GM12878 (cell line): ENCODE measurements at regions not wholly inside any gene's neighbourhood (a gene's known extent, or its start where the extent isn't known, plus 50 kb on each side); places are given as distances from the start of the nearest gene placed in this dataset.

ENCODE experiments used
- ATAC-seq: fragments of 200-7000 bp; cut with Tn5 transposase; 3 replicates; pipeline ENCODE4 v1.9.1; 2020; ENCODE audit warnings: mild to moderate bottlenecking, moderate library complexity
- BruUV-seq: library from RNA; stranded (reverse); fragments of 400-500 nt; replicated peaks from 2 replicates; lab custom pipeline; 2021; lab: Mats Ljungman, UMichigan
- CTCF ChIA-PET: fragments of 300-600 bp; sonication (Branson Sonifier 250); formaldehyde crosslinking; extraction: SDS; loops from one replicate; lab custom pipeline; 2021; ENCODE audit warnings: inconsistent platforms; lab: Yijun Ruan, JAX
- POLR2A ChIA-PET: fragments of 350-600 bp; formaldehyde crosslinking; extraction: SDS; loops from one replicate; lab custom pipeline; 2021; ENCODE audit warnings: inconsistent platforms; lab: Charles Lee
- RAD21 ChIA-PET: fragments of 300-600 bp; sonication (Branson Sonifier 250); formaldehyde crosslinking; loops from one replicate; lab custom pipeline; 2023; ENCODE audit warnings: antibody characterized with exemption; ENCODE audit not compliant: unreplicated experiment; lab: Charles Lee
- SMC1A ChIA-PET: fragments of 300-600 bp; sonication (Branson Sonifier 250); formaldehyde crosslinking; loops from one replicate; lab custom pipeline; 2023; ENCODE audit not compliant: unreplicated experiment, uncharacterized antibody; lab: Charles Lee
- DNase-seq: peaks from one replicate; pipeline ENCODE4 v3.0.0-alpha.2; 2011; ENCODE audit warnings: low read depth, low spot score
- FAIRE-seq: peaks from 3 replicates; lab custom pipeline; 2011; peaks lifted over from hg19 to GRCh38; lab: Jason Lieb, UNC
- H2AFZ ChIP-seq: 2 replicates; pipeline ENCODE4 v1.6.0; 2011; ENCODE audit warnings: low read depth, low read length, control low read depth; ENCODE audit not compliant: control insufficient read depth
- H3K27ac ChIP-seq: 2 replicates; pipeline ENCODE4 v1.5.1; 2011; ENCODE audit warnings: control low read depth; ENCODE audit not compliant: control insufficient read depth, insufficient read depth
- H3K27me3 ChIP-seq, 2 experiments: replicated peaks in 1 of 2; 2 replicates each; pipeline versions ENCODE4 v1.6.0 to v1.6.1; 2011; ENCODE audit warnings: low read length in 1 of 2; ENCODE audit not compliant: control insufficient read depth in 2 of 2, insufficient read depth in 2 of 2
- H3K36me3 ChIP-seq, 2 experiments: 2 replicates each; pipeline ENCODE4 v1.5.1; 2011; ENCODE audit warnings: low read length in 1 of 2; ENCODE audit not compliant: control insufficient read depth in 2 of 2, insufficient read depth in 2 of 2
- H3K4me1 ChIP-seq: 2 replicates; pipeline ENCODE4 v1.6.1; 2011; ENCODE audit warnings: mild to moderate bottlenecking, low read length, moderate library complexity, mixed read lengths; ENCODE audit not compliant: control insufficient read depth, insufficient read depth
- H3K4me2 ChIP-seq: 2 replicates; pipeline ENCODE4 v1.6.0; 2011; ENCODE audit warnings: control low read depth; ENCODE audit not compliant: control insufficient read depth, insufficient read depth
- H3K4me3 ChIP-seq: fragments of 200-600 bp; sonication (generic); 2 replicates; pipeline ENCODE4 v1.5.1; 2016
- H3K79me2 ChIP-seq: 2 replicates; pipeline ENCODE4 v1.6.0; 2011; ENCODE audit warnings: low read length; ENCODE audit not compliant: control insufficient read depth, insufficient read depth
- H3K9ac ChIP-seq: 2 replicates; pipeline ENCODE4 v1.8.0; 2011; ENCODE audit warnings: low read length, control low read depth, mixed read lengths; ENCODE audit not compliant: control insufficient read depth, insufficient read depth
- H3K9me3 ChIP-seq: replicated peaks from 3 replicates; pipeline ENCODE4 v1.5.1; 2011; ENCODE audit warnings: mild to moderate bottlenecking, low read length; ENCODE audit not compliant: control insufficient read depth, insufficient read depth
- H4K20me1 ChIP-seq: 2 replicates; pipeline ENCODE4 v1.6.0; 2011; ENCODE audit not compliant: control insufficient read depth, insufficient read depth
- CHD1 ChIP-seq: IDR thresholded peaks from 2 replicates; pipeline ENCODE4 v1.6.1; 2012; ENCODE audit warnings: low read depth, low read length, improper control_type of control experiment
- E4F1 ChIP-seq: fragments of 450-650 bp; IDR thresholded peaks from 2 replicates; pipeline ENCODE4 v1.6.1; 2018; ENCODE audit warnings: borderline replicate concordance, mild to moderate bottlenecking; ENCODE audit not compliant: partially characterized antibody
- IRF4 ChIP-seq: IDR thresholded peaks from 2 replicates; pipeline ENCODE4 v1.6.1; 2011; ENCODE audit warnings: low read depth, low read length
- KLF5 ChIP-seq: fragments of 450-650 bp; IDR thresholded peaks from 2 replicates; pipeline ENCODE4 v1.6.1; 2014; ENCODE audit warnings: mild to moderate bottlenecking; ENCODE audit not compliant: partially characterized antibody
- MLLT1 ChIP-seq: fragments of 450-650 bp; IDR thresholded peaks from 2 replicates; pipeline ENCODE4 v1.6.1; 2016; ENCODE audit warnings: mild to moderate bottlenecking
- NFXL1 ChIP-seq: fragments of 450-650 bp; IDR thresholded peaks from 2 replicates; pipeline ENCODE4 v1.6.1; 2017; ENCODE audit warnings: antibody characterized with exemption, mild to moderate bottlenecking, borderline replicate concordance
- NRF1 ChIP-seq: conservative IDR thresholded peaks from 2 replicates; pipeline ENCODE4 v1.6.1; 2011; ENCODE audit warnings: mild to moderate bottlenecking, low read depth, low read length, improper control_type of control experiment
- PAX8 ChIP-seq: fragments of 450-650 bp; IDR thresholded peaks from 2 replicates; pipeline ENCODE4 v1.6.1; 2017; ENCODE audit warnings: mild to moderate bottlenecking, moderate library complexity
- RAD51 ChIP-seq: fragments of 450-650 bp; IDR thresholded peaks from 2 replicates; pipeline ENCODE4 v1.6.1; 2016; ENCODE audit warnings: moderate library complexity, mild to moderate bottlenecking, inconsistent platforms
- RFX5 ChIP-seq: IDR thresholded peaks from 2 replicates; pipeline ENCODE4 v1.6.1; 2011; ENCODE audit warnings: low read depth, low read length, improper control_type of control experiment
- SMARCA5 ChIP-seq: fragments of 450-650 bp; IDR thresholded peaks from 2 replicates; pipeline ENCODE4 v1.6.1; 2017; ENCODE audit warnings: mild to moderate bottlenecking
- SP1 ChIP-seq: IDR thresholded peaks from one replicate; pipeline ENCODE4 v1.6.1; 2011; ENCODE audit warnings: low read depth, low read length
- STAT3 ChIP-seq: IDR thresholded peaks from 2 replicates; pipeline ENCODE4 v1.6.1; 2011; ENCODE audit warnings: low read depth, low read length, improper control_type of control experiment
- TBL1XR1 ChIP-seq: IDR thresholded peaks from 2 replicates; pipeline ENCODE4 v1.6.1; 2012; ENCODE audit warnings: low read depth, low read length, improper control_type of control experiment
- TCF12 ChIP-seq: IDR thresholded peaks from 2 replicates; pipeline ENCODE4 v1.6.1; 2011; ENCODE audit warnings: low read depth, mild to moderate bottlenecking, low read length
- ZNF384 ChIP-seq: IDR thresholded peaks from 2 replicates; pipeline ENCODE4 v1.6.1; 2012; ENCODE audit warnings: low read depth, mild to moderate bottlenecking, low read length, improper control_type of control experiment, borderline replicate concordance
- WGBS: methylation state at CpG from one replicate; pipeline ENCODE4 v1.1.6; 2016; ENCODE audit warnings: low lambda C conversion rate; ENCODE audit not compliant: insufficient replicate concordance, insufficient coverage; ENCODE audit errors: missing lambda C conversion rate; 5-methylcytosine and 5-hydroxymethylcytosine counted together
- in situ Hi-C: fragments of 300-500 bp; cut with MboI; formaldehyde crosslinking; loops from 9 replicates; pipeline ENCODE4 v1.14.3; 2018; ENCODE audit warnings: mixed read lengths
- intact Hi-C: fragments of 100-400 bp; cut with micrococcal nuclease; formaldehyde crosslinking; loops from one replicate; pipeline ENCODE4 v1.14.2; 2022; ENCODE audit not compliant: unreplicated experiment
- TF ChIP-seq, protein P1 (sequence below): fragments of 450-650 bp; conservative IDR thresholded peaks from 2 replicates; pipeline ENCODE4 v1.6.1; 2017; ENCODE audit warnings: mild to moderate bottlenecking, moderate library complexity
- TF ChIP-seq, protein P2 (sequence below): IDR thresholded peaks from 2 replicates; pipeline ENCODE4 v1.6.1; 2011; ENCODE audit warnings: mild to moderate bottlenecking, low read depth, low read length, moderate library complexity; ENCODE audit not compliant: insufficient replicate concordance

DNA sequence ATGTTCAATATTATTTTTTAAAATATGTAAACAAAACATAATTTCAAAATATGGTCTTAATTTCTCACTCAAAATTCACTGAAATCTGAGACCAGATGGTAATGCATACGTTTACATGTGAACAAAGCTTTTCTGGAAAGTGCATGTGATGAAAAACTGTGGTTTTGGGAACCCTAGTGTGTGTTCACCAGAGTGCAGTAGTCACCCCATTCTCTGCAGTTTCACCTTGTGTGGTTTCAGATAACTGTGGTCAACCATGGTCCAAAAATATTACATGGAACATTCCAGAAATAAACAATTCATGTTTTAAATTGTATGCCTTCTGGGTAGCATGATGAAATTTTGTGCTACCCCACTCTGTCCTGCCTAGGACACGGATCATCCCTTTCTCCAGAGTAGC, 2021.9 kb downstream of the MRPL39 start:
- DNase-seq (no peak), FAIRE-seq (no peak), ATAC-seq (no peak)
- RAD21 ChIA-PET = no interaction called here
- SMC1A ChIA-PET = no interaction called here
- Histone ChIP-seq H3K27me3 (no peaks in the 10 kb centered on the region), H3K27ac (no peak overlapping the region), H4K20me1 (no peaks in the 10 kb centered on the region), H3K9ac (no peak overlapping the region), H3K4me3 (no peak overlapping the region), H3K4me1 (no peaks in the 10 kb centered on the region), H3K79me2 (no peaks in the 10 kb centered on the region), H2AFZ (no peak overlapping the region), H3K9me3 (no peaks in the 10 kb centered on the region), H3K36me3 (no peaks in the 10 kb centered on the region), H3K4me2 (no peak overlapping the region)
- CTCF ChIA-PET = interaction anchor here (0.6 kb wide), 1 partner anchor 17 kb away, joined by 3 read pairs; no protein-coding TSS in a partner anchor
- POLR2A ChIA-PET = no interaction called here
- BruUV-seq = no TSS peak
- WGBS = 10% methylated on average over 2 of the region's 2 CpGs
- intact Hi-C loops = no loop called here
- in situ Hi-C loops = no loop called here
- TF ChIP-seq RFX5 = no peak
- TF ChIP-seq SMARCA5 = no peak
- no peak for TF ChIP-seq NRF1
- TF ChIP-seq, protein P1, sequence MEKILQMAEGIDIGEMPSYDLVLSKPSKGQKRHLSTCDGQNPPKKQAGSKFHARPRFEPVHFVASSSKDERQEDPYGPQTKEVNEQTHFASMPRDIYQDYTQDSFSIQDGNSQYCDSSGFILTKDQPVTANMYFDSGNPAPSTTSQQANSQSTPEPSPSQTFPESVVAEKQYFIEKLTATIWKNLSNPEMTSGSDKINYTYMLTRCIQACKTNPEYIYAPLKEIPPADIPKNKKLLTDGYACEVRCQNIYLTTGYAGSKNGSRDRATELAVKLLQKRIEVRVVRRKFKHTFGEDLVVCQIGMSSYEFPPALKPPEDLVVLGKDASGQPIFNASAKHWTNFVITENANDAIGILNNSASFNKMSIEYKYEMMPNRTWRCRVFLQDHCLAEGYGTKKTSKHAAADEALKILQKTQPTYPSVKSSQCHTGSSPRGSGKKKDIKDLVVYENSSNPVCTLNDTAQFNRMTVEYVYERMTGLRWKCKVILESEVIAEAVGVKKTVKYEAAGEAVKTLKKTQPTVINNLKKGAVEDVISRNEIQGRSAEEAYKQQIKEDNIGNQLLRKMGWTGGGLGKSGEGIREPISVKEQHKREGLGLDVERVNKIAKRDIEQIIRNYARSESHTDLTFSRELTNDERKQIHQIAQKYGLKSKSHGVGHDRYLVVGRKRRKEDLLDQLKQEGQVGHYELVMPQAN = no peak
- TF ChIP-seq STAT3 = no peak
- TF ChIP-seq MLLT1 = no peak
- no peak for TF ChIP-seq ZNF384
- TF ChIP-seq E4F1 = no peak
- no peak for TF ChIP-seq CHD1
- TF ChIP-seq SP1 = no peak
- TF ChIP-seq NFXL1 = no peak
- TF ChIP-seq, protein P2, sequence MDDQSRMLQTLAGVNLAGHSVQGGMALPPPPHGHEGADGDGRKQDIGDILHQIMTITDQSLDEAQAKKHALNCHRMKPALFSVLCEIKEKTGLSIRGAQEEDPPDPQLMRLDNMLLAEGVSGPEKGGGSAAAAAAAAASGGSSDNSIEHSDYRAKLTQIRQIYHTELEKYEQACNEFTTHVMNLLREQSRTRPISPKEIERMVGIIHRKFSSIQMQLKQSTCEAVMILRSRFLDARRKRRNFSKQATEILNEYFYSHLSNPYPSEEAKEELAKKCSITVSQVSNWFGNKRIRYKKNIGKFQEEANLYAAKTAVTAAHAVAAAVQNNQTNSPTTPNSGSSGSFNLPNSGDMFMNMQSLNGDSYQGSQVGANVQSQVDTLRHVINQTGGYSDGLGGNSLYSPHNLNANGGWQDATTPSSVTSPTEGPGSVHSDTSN = no peak
- TF ChIP-seq KLF5 = no peak
- TF ChIP-seq RAD51 = no peak
- no peak for TF ChIP-seq TCF12
- no peak for TF ChIP-seq PAX8
- no peak for TF ChIP-seq IRF4
- TF ChIP-seq TBL1XR1 = no peak
